IMR-90 (cell line): ENCODE measurements at regions not wholly inside any gene's neighbourhood (a gene's known extent, or its start where the extent isn't known, plus 50 kb on each side); places are given as distances from the start of the nearest gene placed in this dataset.

Experiments
- ATAC-seq: fragments of 200-7000 bp; cut with Tn5 transposase; 2 replicates; pipeline ENCODE4 v1.9.1; 2020; ENCODE audit warnings: low read depth, mild to moderate bottlenecking, moderate library complexity
- BruUV-seq: library from RNA; stranded (reverse); fragments of 400-500 nt; replicated peaks from 2 replicates; lab custom pipeline; 2021; lab: Mats Ljungman, UMichigan
- CTCF ChIA-PET: fragments of 300-600 bp; formaldehyde crosslinking; extraction: SDS; loops from one replicate; lab custom pipeline; 2021; ENCODE audit warnings: antibody characterized with exemption; lab: Yijun Ruan, JAX
- POLR2A ChIA-PET: fragments of 300-600 bp; sonication (Branson Sonifier 250); formaldehyde crosslinking; loops from one replicate; lab custom pipeline; 2022; ENCODE audit warnings: antibody characterized with exemption; ENCODE audit not compliant: unreplicated experiment; lab: Charles Lee
- DNase-seq: peaks from one replicate; pipeline ENCODE4 v3.0.0; 2013
- H2AFZ ChIP-seq: replicated peaks from 2 replicates; pipeline ENCODE3; 2013; ENCODE audit warnings: low read length, mild to moderate bottlenecking; ENCODE audit not compliant: poor library complexity
- H2AK5ac ChIP-seq: 2 replicates; pipeline ENCODE4 v1.6.1; 2013; ENCODE audit warnings: low read depth, low read length, inconsistent platforms
- H2AK9ac ChIP-seq: replicated peaks from 2 replicates; pipeline ENCODE3; 2013; ENCODE audit warnings: mild to moderate bottlenecking, low read depth, low read length, moderate library complexity; ENCODE audit not compliant: poor library complexity
- H2BK120ac ChIP-seq: 2 replicates; pipeline ENCODE4 v1.6.1; 2013; ENCODE audit warnings: low read depth, low read length, inconsistent platforms
- H2BK15ac ChIP-seq: 3 replicates; pipeline ENCODE4 v1.6.1; 2013; ENCODE audit warnings: low read depth, low read length, inconsistent platforms
- H2BK20ac ChIP-seq: 2 replicates; pipeline ENCODE4 v1.6.1; 2013; ENCODE audit warnings: low read depth, mild to moderate bottlenecking, inconsistent platforms, low read length, moderate library complexity
- H2BK5ac ChIP-seq: 2 replicates; pipeline ENCODE4 v1.6.1; 2013; ENCODE audit warnings: mild to moderate bottlenecking, low read depth, low read length, inconsistent platforms; ENCODE audit not compliant: poor library complexity, severe bottlenecking
- H3K14ac ChIP-seq: replicated peaks from 2 replicates; pipeline ENCODE4 v1.6.1; 2013; ENCODE audit warnings: low read depth, low read length, inconsistent platforms
- H3K18ac ChIP-seq: 2 replicates; pipeline ENCODE4 v1.6.1; 2013; ENCODE audit warnings: low read depth, low read length, control low read depth
- H3K23ac ChIP-seq: 2 replicates; pipeline ENCODE4 v1.6.1; 2013; ENCODE audit warnings: low read depth, low read length, inconsistent platforms
- H3K27ac ChIP-seq: 2 replicates; pipeline ENCODE4 v1.5.1; 2013; ENCODE audit warnings: mild to moderate bottlenecking, control low read depth, low read length; ENCODE audit not compliant: insufficient read depth
- H3K27me3 ChIP-seq: 2 replicates; pipeline ENCODE4 v1.6.1; 2013; ENCODE audit warnings: low read length; ENCODE audit not compliant: control insufficient read depth, insufficient read depth
- H3K36me3 ChIP-seq: 2 replicates; pipeline ENCODE4 v1.6.1; 2013; ENCODE audit warnings: low read length, mixed read lengths; ENCODE audit not compliant: control insufficient read depth, insufficient read depth
- H3K4ac ChIP-seq: 2 replicates; pipeline ENCODE4 v1.6.1; 2013; ENCODE audit warnings: low read depth, low read length, inconsistent platforms
- H3K4me1 ChIP-seq: 2 replicates; pipeline ENCODE4 v1.6.1; 2013; ENCODE audit warnings: low read length, mixed read lengths; ENCODE audit not compliant: control insufficient read depth, insufficient read depth
- H3K4me2 ChIP-seq: 2 replicates; pipeline ENCODE4 v1.6.1; 2013; ENCODE audit warnings: low read depth, mild to moderate bottlenecking, control low read depth, low read length, moderate library complexity
- H3K4me3 ChIP-seq: 2 replicates; pipeline ENCODE4 v1.5.1; 2013; ENCODE audit warnings: low read depth, mild to moderate bottlenecking, control low read depth, low read length, moderate library complexity; ENCODE audit not compliant: insufficient read depth
- H3K56ac ChIP-seq: 2 replicates; pipeline ENCODE4 v1.6.1; 2013; ENCODE audit warnings: low read length, inconsistent platforms; ENCODE audit not compliant: insufficient read depth; ENCODE audit errors: extremely low read depth
- H3K79me1 ChIP-seq, 2 experiments: 2 replicates each; pipeline ENCODE4 v1.6.1; 2013; ENCODE audit warnings: low read length in 2 of 2, inconsistent platforms in 1 of 2, low read depth in 1 of 2
- H3K9ac ChIP-seq: 2 replicates; pipeline ENCODE4 v1.6.1; 2013; ENCODE audit warnings: low read depth, low read length, control low read depth
- H3K9me1 ChIP-seq: 2 replicates; pipeline ENCODE4 v1.6.1; 2013; ENCODE audit warnings: low read length, inconsistent platforms; ENCODE audit not compliant: insufficient read depth
- H3K9me3 ChIP-seq: 2 replicates; pipeline ENCODE4 v1.6.1; 2013; ENCODE audit warnings: low read length; ENCODE audit not compliant: control insufficient read depth, insufficient read depth
- H4K20me1 ChIP-seq: 2 replicates; pipeline ENCODE4 v1.6.1; 2013; ENCODE audit warnings: low read length, inconsistent platforms; ENCODE audit not compliant: insufficient read depth
- H4K5ac ChIP-seq: 2 replicates; pipeline ENCODE4 v1.6.1; 2013; ENCODE audit warnings: mild to moderate bottlenecking, low read depth, low read length, control low read depth
- H4K8ac ChIP-seq, 2 experiments: 2 replicates each; pipeline ENCODE4 v1.6.1; 2013; ENCODE audit warnings: low read depth in 2 of 2, low read length in 2 of 2, control low read depth in 1 of 2, inconsistent platforms in 1 of 2
- H4K91ac ChIP-seq: 2 replicates; pipeline ENCODE4 v1.6.1; 2013; ENCODE audit warnings: low read depth, low read length, inconsistent platforms; ENCODE audit not compliant: insufficient read depth
- BHLHE40 ChIP-seq: fragments of 150-350 bp; IDR thresholded peaks from 2 replicates; pipeline ENCODE4 v1.6.1; 2016; ENCODE audit warnings: mild to moderate bottlenecking, low read depth, low read length
- CEBPB ChIP-seq: IDR thresholded peaks from 2 replicates; pipeline ENCODE4 v1.6.1; 2012; ENCODE audit warnings: low read depth, low read length, improper control_type of control experiment
- CHD1 ChIP-seq: IDR thresholded peaks from 2 replicates; pipeline ENCODE4 v1.6.1; 2012; ENCODE audit warnings: low read depth, low read length, improper control_type of control experiment
- ELK1 ChIP-seq: fragments of 150-350 bp; IDR thresholded peaks from 2 replicates; pipeline ENCODE4 v1.6.1; 2016; ENCODE audit warnings: low read depth, mild to moderate bottlenecking, low read length, moderate library complexity, borderline replicate concordance
- FOS ChIP-seq: fragments of 150-350 bp; IDR thresholded peaks from 2 replicates; pipeline ENCODE4 v1.6.1; 2016; ENCODE audit warnings: low read depth, low read length
- MAFK ChIP-seq: IDR thresholded peaks from 2 replicates; pipeline ENCODE4 v1.6.1; 2012; ENCODE audit warnings: low read depth, low read length, improper control_type of control experiment
- RCOR1 ChIP-seq: IDR thresholded peaks from 2 replicates; pipeline ENCODE4 v1.6.1; 2012; ENCODE audit warnings: mild to moderate bottlenecking, low read length, improper control_type of control experiment; ENCODE audit not compliant: insufficient replicate concordance
- SMC3 ChIP-seq: fragments of 150-350 bp; IDR thresholded peaks from 2 replicates; pipeline ENCODE4 v1.6.1; 2016; ENCODE audit warnings: low read depth, mild to moderate bottlenecking, antibody characterized with exemption, low read length, moderate library complexity
- USF2 ChIP-seq: fragments of 150-350 bp; IDR thresholded peaks from 2 replicates; pipeline ENCODE4 v1.6.1; 2017; ENCODE audit warnings: mild to moderate bottlenecking, antibody characterized with exemption, low read length, low read depth
- WGBS, 2 experiments: methylation state at CpG; one replicate each; pipeline versions ENCODE4 v1.1.5 to v1.1.7; 2013; ENCODE audit warnings: missing lambda C conversion rate in 2 of 2; ENCODE audit not compliant: insufficient read length in 1 of 2; ENCODE audit errors: extremely low coverage in 2 of 2; 5-methylcytosine and 5-hydroxymethylcytosine counted together
- dilution Hi-C: fragments of 300-500 bp; cut with HindIII; formaldehyde crosslinking; loops from one replicate; pipeline ENCODE4 v1.14.3; 2018; ENCODE audit warnings: low sequenced_read_pairs; ENCODE audit not compliant: unreplicated experiment
- in situ Hi-C: fragments of 300-500 bp; cut with MboI; formaldehyde crosslinking; loops from 3 replicates; pipeline ENCODE4 v1.14.3; 2019; ENCODE audit warnings: low sequenced_read_pairs, inconsistent platforms, mixed read lengths
- intact Hi-C: fragments of 100-400 bp; cut with micrococcal nuclease; formaldehyde crosslinking; loops from 2 replicates; pipeline ENCODE4 v1.10.0; 2022
- TF ChIP-seq, protein P1 (sequence below): conservative IDR thresholded peaks from 2 replicates; pipeline ENCODE4 v1.5.1; 2012; ENCODE audit warnings: mild to moderate bottlenecking, low read depth, low read length, improper control_type of control experiment

DNA sequence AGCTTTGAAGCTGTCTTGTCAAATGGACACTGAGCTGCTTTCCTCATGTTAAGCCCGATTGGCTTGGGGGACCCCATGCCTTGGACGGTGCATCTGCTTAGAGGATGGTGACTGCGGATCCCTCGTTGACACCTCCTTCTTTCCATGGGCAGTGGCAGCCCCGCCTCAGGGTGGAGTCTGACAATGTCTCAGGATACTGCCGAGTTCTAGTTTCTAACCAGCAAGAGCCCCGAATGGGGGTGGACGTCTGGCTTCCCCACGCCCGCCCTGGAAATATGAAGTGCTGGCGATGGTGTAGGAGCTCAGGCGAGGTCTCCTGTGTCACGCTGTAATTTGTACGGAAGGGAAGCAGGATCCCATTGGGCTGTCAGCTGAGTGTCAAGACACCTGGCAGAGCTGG is 106.2 kb upstream of the CTBP2 start:
- H2AFZ ChIP-seq: no peak overlapping the region
- H3K18ac ChIP-seq: no peak overlapping the region
- no peak for ATAC-seq
- no peaks in the 10 kb centered on the region for H4K20me1 ChIP-seq
- in situ Hi-C loops: no loop called here
- H2AK5ac ChIP-seq: no peak overlapping the region
- H3K9me1 ChIP-seq: no peaks in the 10 kb centered on the region
- no peaks in the 10 kb centered on the region for H3K79me1 ChIP-seq
- no peak overlapping the region for H2BK15ac ChIP-seq
- intact Hi-C loops: no loop called here
- H3K4ac ChIP-seq: no peak overlapping the region
- TF ChIP-seq RCOR1: no peak
- TF ChIP-seq, protein P1, sequence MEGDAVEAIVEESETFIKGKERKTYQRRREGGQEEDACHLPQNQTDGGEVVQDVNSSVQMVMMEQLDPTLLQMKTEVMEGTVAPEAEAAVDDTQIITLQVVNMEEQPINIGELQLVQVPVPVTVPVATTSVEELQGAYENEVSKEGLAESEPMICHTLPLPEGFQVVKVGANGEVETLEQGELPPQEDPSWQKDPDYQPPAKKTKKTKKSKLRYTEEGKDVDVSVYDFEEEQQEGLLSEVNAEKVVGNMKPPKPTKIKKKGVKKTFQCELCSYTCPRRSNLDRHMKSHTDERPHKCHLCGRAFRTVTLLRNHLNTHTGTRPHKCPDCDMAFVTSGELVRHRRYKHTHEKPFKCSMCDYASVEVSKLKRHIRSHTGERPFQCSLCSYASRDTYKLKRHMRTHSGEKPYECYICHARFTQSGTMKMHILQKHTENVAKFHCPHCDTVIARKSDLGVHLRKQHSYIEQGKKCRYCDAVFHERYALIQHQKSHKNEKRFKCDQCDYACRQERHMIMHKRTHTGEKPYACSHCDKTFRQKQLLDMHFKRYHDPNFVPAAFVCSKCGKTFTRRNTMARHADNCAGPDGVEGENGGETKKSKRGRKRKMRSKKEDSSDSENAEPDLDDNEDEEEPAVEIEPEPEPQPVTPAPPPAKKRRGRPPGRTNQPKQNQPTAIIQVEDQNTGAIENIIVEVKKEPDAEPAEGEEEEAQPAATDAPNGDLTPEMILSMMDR: no peak
- TF ChIP-seq BHLHE40: no peak
- TF ChIP-seq CHD1: no peak
- no peak for TF ChIP-seq CEBPB
- no peak for TF ChIP-seq ELK1
- no peak for TF ChIP-seq USF2
- no peak for TF ChIP-seq FOS
- no peak for TF ChIP-seq SMC3
- no peak for TF ChIP-seq MAFK
- no TSS peak for BruUV-seq
- DNase-seq: peak; percentile 6
- no peaks in the 10 kb centered on the region for H3K9me3 ChIP-seq
- 79% methylated on average over 10 of the region's 14 CpGs; no CpG with 5 or more reads in 1 of the 2 experiments for WGBS, 2 experiments
- no peaks in the 10 kb centered on the region for H3K36me3 ChIP-seq
- H3K27me3 ChIP-seq: peaks cover 5% of the 10 kb centered on the region; the same call in 1 of the 2 replicates
- POLR2A ChIA-PET: no interaction called here
- CTCF ChIA-PET: no interaction called here
- no peak overlapping the region for H2BK20ac ChIP-seq
- H2BK120ac ChIP-seq: no peak overlapping the region
- H3K27ac ChIP-seq: no peak overlapping the region
- H3K4me1 ChIP-seq: no peaks in the 10 kb centered on the region; the same call in 1 of the 2 replicates
- no peak overlapping the region for H3K9ac ChIP-seq
- H4K8ac ChIP-seq: no peak overlapping the region
- H3K56ac ChIP-seq: no peak overlapping the region
- no peak overlapping the region for H3K14ac ChIP-seq
- dilution Hi-C loops: no loop called here
- no peak overlapping the region for H2BK5ac ChIP-seq
- no peak overlapping the region for H4K91ac ChIP-seq
- H3K4me2 ChIP-seq: no peak overlapping the region
- H3K4me3 ChIP-seq: no peak overlapping the region
- H3K23ac ChIP-seq: no peak overlapping the region
- H2AK9ac ChIP-seq: no peak overlapping the region
- H4K5ac ChIP-seq: no peak overlapping the region
